NB4 (cell line): ENCODE measurements at regions not wholly inside any gene's neighbourhood (a gene's known extent, or its start where the extent isn't known, plus 50 kb on each side); places are given as distances from the start of the nearest gene placed in this dataset.

Experiments used
- CTCF ChIP-seq: IDR thresholded peaks from one replicate; pipeline ENCODE4 v1.5.1; 2012; ENCODE audit warnings: low read depth, low read length
- POLR2A ChIP-seq: IDR thresholded peaks from 2 replicates; pipeline ENCODE4 v1.6.1; 2011; ENCODE audit warnings: mild to moderate bottlenecking; ENCODE audit not compliant: insufficient read length; ENCODE audit errors: extremely low read depth

GRCh38 chr5:71923755-71924154 is 183.5 kb upstream of the MAP1B start:
- TF ChIP-seq CTCF (no peak), POLR2A (no peak)
